ENCODE measurements at regions not wholly inside any gene's neighbourhood (a gene's known extent, or its start where the extent isn't known, plus 50 kb on each side); places are given as distances from the start of the nearest gene placed in this dataset.

DNA sequence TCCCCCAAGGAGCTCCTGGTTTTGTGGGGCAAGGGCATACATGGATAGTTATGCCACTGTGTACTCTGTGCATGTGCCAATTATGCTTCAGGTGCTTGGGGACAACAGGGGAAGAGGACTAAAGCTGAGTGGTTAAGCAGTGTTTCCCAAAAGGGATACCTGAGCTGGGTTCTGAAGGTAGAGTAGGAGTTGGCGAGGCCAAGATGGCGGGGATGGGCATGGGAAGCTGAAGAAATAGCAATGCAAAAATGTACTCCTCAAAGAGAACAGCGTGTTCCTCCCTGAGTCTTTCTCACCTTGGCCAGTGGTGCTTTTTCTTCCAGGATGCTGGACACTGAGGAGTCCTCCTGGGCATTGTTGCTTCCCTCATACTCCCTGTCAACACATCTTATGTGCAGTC lies 90.0 kb upstream of the LARGE1 start:
- intact Hi-C loops (cut with DNase I; ENCODE audit: low total_unique reads): no loop called here
- Histone ChIP-seq H3K4me1 (no peaks in the 10 kb centered on the region), H3K9me3 (no peaks in the 10 kb centered on the region), H3K36me3 (ENCODE audit: low read depth, missing control alignments) (no peaks in the 10 kb centered on the region), H3K27me3 (no peaks in the 10 kb centered on the region), H3K27ac (no peak overlapping the region), H3K4me3 (no peak overlapping the region)
- no peak for DNase-seq
- no peak for TF ChIP-seq POLR2A (IDR thresholded peaks at IDR 0.05)
- TF ChIP-seq, protein P1, sequence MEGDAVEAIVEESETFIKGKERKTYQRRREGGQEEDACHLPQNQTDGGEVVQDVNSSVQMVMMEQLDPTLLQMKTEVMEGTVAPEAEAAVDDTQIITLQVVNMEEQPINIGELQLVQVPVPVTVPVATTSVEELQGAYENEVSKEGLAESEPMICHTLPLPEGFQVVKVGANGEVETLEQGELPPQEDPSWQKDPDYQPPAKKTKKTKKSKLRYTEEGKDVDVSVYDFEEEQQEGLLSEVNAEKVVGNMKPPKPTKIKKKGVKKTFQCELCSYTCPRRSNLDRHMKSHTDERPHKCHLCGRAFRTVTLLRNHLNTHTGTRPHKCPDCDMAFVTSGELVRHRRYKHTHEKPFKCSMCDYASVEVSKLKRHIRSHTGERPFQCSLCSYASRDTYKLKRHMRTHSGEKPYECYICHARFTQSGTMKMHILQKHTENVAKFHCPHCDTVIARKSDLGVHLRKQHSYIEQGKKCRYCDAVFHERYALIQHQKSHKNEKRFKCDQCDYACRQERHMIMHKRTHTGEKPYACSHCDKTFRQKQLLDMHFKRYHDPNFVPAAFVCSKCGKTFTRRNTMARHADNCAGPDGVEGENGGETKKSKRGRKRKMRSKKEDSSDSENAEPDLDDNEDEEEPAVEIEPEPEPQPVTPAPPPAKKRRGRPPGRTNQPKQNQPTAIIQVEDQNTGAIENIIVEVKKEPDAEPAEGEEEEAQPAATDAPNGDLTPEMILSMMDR (IDR thresholded peaks at IDR 0.05): no peak
- WGBS, 2 donors: 87 to 93% methylated on average over 3 of the region's 3 CpGs

DNA sequence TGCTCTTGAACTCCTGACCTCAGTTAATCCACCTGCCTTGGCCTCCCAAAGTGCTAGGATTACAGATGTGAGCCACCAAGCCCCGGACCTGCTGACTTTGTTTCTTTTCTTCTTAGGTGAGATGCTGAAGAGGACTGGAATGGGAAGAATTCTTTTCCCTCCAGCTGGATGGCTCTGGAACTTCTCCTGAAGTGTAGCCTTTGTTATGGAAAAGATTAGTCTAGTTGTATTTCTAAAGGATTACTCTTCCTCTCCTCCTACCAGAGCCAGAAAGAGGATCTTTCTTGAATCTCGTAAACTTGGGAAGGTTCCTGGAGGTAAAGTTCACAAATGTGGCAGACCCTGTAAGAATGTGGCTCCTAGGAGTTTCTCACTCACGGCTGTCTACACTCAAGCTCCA lies 95.4 kb upstream of the LARGE1 start:
- Histone ChIP-seq H3K27ac (no peak overlapping the region), H3K36me3 (ENCODE audit: low read depth, missing control alignments) (no peaks in the 10 kb centered on the region), H3K9me3 (no peaks in the 10 kb centered on the region), H3K27me3 (no peaks in the 10 kb centered on the region), H3K4me3 (no peak overlapping the region), H3K4me1 (no peaks in the 10 kb centered on the region)
- WGBS, 2 donors: 51 to 86% methylated on average over 3 of the region's 3 CpGs
- intact Hi-C loops (cut with DNase I; ENCODE audit: low total_unique reads): no loop called here
- DNase-seq: no peak
- TF ChIP-seq, protein P1 (IDR thresholded peaks at IDR 0.05): no peak

- Histone ChIP-seq H3K9me3 (no peaks in the 10 kb centered on the region), H3K36me3 (ENCODE audit: low read depth, missing control alignments) (no peaks in the 10 kb centered on the region), H3K4me1 (no peaks in the 10 kb centered on the region), H3K27me3 (no peaks in the 10 kb centered on the region), H3K4me3 (no peak overlapping the region), H3K27ac (no peak overlapping the region)
- TF ChIP-seq, protein P1 (IDR thresholded peaks at IDR 0.05): no peak
- TF ChIP-seq POLR2A (IDR thresholded peaks at IDR 0.05): no peak
- DNase-seq: no peak
- intact Hi-C loops (cut with DNase I; ENCODE audit: low total_unique reads): no loop called here
- 35 to 39% methylated on average over 4 of the region's 4 CpGs for WGBS, 2 donors
These were observed 96.9 kb upstream of the LARGE1 start for GRCh38 chr22:34017205-34017604.

GRCh38 chr22:34019190-34019845 lies 99.0 kb upstream of the LARGE1 start:
- Histone ChIP-seq H3K9me3 (no peaks in the 10 kb centered on the region), H3K36me3 (ENCODE audit: low read depth, missing control alignments) (no peaks in the 10 kb centered on the region), H3K4me1 (no peaks in the 10 kb centered on the region), H3K4me3 (no peak overlapping the region), H3K27me3 (no peaks in the 10 kb centered on the region), H3K27ac (no peak overlapping the region)
- intact Hi-C loops (cut with DNase I; ENCODE audit: low total_unique reads): no loop called here
- TF ChIP-seq, protein P1 (IDR thresholded peaks at IDR 0.05): no peak
- no peak for TF ChIP-seq POLR2A (IDR thresholded peaks at IDR 0.05)
- no peak for DNase-seq
- WGBS, 2 donors: 75 to 81% methylated on average over 8 of the region's 8 CpGs

GRCh38 chr22:34035209-34035608 lies 114.9 kb upstream of the LARGE1 start:
- no peak overlapping the region for H3K27ac ChIP-seq
- H3K4me1 ChIP-seq: no peaks in the 10 kb centered on the region
- intact Hi-C loops (cut with DNase I; ENCODE audit: low total_unique reads): no loop called here
- 81 to 82% methylated on average over 1 of the region's 1 CpG for WGBS, 2 donors
- no peaks in the 10 kb centered on the region for H3K9me3 ChIP-seq
- no peak for TF ChIP-seq POLR2A (IDR thresholded peaks at IDR 0.05)
- TF ChIP-seq, protein P1 (IDR thresholded peaks at IDR 0.05): no peak
- no peaks in the 10 kb centered on the region for H3K36me3 ChIP-seq (ENCODE audit: low read depth, missing control alignments)
- no peak overlapping the region for H3K4me3 ChIP-seq
- no peak for DNase-seq
- H3K27me3 ChIP-seq: no peaks in the 10 kb centered on the region

All from testis (tissue), 2 donors.